RPMI7951 (cell line): ENCODE measurements at regions not wholly inside any gene's neighbourhood (a gene's known extent, or its start where the extent isn't known, plus 50 kb on each side); places are given as distances from the start of the nearest gene placed in this dataset.
"Not testable (repeated sequence)": the region's sequence is repeated elsewhere in the genome, so short reads cannot be mapped to it uniquely, and the experiment has no call there.

Experiments used
- DNase-seq: peaks from one replicate; pipeline ENCODE4 v3.0.0-alpha.2; 2012; ENCODE audit warnings: low read depth

DNA sequence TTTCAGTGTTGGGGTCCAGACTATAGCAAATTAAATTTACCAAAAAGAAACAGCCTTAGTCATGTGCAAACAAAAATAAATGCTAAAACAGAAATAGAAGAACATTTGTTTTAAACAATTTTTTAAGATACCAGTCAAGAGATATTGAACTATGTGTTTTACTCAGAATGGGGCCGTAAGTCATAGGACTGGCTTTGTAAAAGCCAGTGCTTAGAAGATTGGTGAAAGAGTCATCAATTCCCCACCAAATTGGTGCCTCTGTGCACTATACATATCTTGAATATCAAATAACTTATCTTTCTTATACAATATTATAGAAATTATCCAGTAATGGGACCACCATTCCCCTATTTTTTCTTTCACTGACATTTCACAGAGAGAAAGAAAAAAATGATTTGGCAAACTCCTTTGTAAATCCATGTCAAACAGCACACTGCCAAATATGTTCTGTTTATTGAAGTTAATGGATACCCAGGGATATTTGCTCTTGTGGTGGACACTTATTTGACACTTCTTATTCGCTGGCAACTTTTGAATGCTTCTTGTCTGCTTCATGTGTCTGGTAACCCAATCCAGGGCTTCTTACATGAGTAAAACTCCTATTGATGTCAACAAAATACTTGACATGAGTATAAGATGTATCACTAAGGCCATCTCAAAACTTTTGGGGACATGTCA lies 145.7 kb upstream of the PKN2 start:
- no peak for DNase-seq

DNA sequence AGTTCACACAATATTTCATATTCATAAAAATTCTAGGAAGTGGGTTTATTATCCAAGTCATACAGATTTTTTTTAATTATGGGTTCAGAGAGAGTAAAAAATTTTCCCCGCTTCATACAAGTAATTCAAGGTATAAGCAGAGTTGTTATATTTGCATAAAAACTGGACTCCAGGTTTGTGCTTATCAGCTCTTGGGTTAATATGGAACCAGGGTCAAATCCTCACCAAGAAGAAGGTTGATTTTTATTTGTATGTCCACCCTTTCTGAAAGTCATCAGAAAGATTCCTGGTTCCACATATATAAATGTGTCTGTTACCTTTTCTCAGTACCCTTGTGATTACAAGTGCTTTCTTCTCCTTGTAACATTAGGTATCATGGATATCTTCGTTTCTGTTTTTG lies 143.8 kb upstream of the PKN2 start:
- DNase-seq, result no peak

DNA sequence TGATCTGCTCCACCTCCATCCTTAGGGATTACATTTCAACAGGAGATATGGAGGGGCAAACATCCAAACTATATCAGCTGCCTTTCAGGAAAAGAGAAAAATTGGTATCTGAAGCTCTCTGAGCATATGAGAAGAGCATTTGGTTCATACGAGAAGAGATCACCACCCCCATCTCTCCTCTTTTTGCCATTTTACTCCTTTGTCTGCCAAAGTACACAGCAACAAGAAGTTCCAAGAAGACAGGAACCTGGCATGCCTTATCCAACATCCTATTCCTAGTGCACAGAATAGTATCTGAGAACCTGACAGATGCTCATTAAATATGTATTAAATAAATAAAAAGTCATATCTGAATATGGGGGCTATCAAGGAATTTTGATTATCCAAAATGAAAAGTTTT lies 142.5 kb upstream of the PKN2 start:
- no peak for DNase-seq

DNA sequence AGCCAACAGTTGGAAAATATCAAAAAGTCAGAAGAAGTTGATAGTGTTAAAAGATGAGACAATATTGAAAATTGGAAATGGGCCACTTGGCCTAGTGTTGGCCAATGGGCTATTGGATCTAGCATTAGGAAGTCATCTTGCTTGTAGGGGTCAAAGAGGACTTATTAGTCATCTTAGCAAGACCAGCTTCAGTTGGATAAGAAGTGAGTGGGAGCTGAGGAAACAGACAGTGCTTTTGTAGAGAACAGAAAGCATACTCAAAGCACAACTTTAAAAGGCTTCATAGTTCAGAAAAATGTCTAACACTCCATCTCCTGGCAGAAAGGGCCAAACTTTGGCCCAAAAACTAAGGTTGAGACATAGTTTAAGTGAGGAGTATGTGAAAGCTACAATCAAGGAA lies 139.9 kb upstream of the PKN2 start:
- no peak for DNase-seq

DNA sequence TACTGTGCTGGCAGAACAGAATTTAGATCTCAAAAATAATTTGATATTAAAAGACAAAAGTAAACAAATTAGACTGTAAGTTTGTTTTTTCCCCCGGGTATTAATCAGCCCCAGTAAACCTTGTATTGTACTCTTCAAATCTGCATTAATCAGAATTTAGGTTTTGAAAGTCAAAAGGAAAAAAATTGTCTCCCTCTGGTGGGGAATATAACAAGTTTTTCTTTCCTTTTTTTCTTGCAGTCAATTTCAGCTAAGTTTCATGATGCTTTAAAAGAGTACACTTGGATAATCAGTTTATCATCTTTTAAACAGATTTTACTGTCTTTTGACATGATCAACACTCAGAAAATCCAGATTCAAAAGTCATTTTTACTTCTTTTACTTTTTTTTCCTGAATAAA lies 134.5 kb upstream of the PKN2 start:
- peak; percentile 1 for DNase-seq

DNA sequence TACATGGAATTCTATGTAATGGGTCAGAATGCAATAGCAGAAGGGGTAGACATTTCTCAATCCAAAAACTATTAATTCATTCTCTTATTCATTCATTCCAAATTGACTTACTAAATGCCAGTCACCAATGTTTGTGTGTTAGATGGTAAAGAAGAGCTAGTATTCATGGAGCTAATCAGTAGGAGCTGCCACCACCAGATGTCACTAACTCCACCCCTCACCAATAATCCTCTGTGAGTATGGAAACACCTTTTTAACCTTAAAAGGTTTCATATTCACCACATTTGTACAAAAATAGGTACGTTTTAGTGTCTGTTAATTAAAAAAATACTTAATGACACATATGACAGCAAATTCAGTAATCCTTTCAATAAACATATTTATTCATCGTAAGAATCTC lies 131.8 kb upstream of the PKN2 start:
- no peak for DNase-seq

DNA sequence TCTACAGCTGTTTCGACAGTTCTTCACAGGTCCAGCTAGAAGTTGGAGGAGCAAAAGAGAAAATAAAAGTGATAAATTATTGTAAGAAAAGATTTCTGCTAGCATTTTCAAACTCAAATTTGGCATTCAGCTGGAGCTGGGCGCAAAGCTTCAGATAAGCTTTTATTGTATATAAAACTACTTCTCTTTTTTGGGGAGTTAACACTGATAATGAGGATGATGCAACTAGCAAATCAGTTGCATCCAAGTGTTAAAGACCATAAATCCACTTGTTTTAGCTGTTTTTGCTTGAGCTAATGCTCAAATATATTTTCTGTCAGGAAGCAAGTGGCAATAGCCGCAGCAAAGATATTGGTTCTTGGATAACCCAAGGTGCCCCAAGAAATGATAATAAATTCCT lies 127.1 kb upstream of the PKN2 start:
- DNase-seq, result no peak

DNA sequence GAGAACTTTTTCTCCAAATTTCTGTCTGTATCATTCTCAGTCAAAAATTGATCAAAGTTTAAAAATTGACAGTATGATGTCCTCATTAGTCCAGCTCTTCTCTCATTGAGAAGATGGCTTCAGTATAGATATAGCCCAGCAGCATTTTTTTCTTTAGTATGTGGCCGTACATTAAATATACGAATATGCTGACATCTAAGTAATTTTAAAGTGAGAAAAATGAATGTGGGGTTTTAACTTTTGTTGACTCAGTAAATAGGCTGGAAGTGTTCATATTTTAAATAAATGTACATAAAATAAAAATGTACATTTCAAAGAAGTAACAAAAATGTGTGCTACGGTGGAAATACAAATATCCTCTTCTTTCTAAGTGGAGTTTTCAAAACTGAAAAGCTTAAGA lies 123.5 kb upstream of the PKN2 start:
- DNase-seq, result no peak

DNA sequence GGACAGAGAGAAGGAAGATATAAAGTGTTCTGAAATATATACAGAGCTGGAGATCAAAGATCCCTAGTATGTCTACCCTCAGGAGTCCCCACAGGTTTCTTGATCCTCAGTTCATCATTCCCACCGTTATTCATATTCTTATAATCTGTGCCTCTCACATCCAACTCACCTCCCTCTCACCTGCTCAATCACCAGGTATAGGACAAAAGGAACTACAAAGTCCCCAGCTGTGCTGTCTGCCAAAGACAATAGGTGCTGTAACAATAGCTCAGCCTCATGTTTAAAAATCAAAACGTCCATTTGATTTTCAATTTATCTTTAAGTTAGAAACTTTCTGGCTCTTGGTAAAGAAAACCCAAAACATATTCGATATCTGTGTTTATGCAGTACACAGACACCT lies 121.1 kb upstream of the PKN2 start:
- DNase-seq, result no peak

DNA sequence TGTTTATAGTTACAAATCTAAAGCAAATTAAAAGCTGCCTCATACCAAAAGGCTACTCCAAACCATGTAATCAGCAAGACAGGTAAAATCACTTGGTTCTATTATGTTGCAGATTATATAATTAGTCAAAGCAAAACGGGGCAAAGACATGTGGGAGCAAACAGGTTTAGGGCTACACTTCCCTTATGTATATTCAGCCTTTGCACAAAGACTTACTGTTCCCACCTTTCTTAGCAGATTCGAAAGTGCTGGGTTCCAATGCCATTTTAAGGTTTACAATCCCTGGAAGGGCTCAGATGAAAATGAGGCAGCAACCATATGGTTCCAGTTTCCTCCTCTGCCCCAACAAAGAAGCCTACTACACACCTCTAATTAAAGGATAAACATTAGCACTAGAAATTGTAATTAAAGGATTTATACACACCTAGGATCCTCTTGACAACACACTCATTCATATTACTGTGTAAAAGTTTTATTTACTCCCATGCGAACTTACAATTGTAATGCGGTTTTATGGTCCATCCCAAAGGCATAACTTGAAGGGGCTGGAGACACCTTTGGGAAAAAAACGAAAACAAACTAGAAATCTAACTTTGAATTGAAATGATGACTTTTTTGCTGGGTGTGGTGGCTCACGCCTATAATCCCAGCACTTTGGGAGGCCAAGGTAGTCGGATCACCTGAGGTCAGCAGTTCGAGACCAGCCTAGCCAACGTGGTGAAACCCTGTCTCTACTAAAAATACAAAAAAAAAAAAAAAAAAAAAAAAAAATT lies 117.3 kb upstream of the PKN2 start:
- no peak for DNase-seq

DNA sequence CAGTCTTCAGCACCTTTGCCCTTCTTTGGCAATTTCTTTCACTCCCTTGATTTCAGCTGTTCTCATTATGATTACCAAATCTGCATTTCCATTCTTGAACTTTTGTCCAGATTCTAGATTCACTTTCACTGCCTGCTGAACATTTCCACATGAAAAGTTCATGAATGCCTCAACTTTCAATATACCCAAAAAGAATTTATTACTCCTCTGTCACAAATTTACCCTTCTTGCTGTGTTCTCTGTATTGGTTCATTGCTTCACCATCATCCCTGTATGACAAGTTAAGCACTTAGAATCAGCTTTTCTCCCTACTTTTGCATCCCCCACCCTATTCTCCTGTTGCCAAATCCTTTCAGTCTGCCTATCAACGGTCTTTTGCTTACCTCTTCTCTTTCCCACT lies 112.6 kb upstream of the PKN2 start:
- DNase-seq, result no peak

DNA sequence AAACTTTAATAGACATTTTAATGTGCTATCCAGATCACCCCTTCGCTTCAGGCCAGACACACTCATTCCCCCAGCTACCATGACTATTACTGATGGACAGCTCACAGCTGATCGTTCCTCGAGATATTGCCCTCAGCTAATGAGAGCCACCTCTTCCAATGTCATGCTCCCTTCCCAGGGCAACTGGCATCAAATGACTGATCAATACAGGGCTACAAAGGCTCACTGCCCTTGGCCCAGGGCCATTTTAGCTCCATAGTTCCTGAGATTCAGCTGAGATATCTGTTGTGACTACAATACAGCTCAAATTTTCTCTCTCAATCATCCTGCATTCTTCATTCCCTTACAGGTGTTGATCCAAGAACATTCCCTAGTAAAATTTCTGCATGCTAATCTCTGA lies 104.5 kb upstream of the PKN2 start:
- DNase-seq, result no peak

DNA sequence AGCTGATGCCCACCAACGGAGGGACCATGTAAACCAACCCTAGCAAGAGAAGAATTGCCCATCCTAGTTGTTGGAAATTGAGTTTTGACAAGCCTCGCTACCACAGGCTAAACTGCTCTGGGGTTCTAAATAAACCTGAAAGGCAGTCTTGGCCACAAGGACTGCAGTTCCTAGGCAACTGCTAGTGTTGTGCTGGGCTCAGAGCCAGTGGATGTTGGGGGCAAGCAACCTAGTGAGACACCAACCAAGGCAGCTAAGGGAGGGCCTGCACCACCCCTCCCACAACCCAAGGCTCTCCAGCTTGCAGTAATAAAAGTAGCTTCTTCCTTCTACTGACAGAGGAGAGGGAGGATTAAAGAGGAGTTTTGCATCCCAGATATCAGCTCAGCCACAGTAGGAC lies 102.4 kb upstream of the PKN2 start:
- no peak for DNase-seq

DNA sequence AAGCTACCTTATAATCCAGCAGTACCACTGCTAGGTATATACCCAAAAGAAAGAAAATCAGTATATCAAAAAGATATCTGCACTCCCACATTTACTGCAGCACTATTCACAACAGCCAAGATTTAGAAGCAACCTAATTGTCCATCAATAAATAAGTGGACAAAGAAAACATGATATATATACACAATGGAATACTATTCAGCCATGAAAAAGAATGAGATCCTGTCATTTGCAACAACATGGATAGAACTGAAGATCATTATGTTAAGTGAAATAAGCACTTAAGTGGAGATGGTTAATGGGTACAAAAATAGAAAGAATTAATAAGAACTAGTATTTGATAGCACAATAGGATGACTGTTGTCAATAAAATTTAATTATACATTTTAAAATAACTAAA lies 90.7 kb upstream of the PKN2 start:
- no peak for DNase-seq

DNA sequence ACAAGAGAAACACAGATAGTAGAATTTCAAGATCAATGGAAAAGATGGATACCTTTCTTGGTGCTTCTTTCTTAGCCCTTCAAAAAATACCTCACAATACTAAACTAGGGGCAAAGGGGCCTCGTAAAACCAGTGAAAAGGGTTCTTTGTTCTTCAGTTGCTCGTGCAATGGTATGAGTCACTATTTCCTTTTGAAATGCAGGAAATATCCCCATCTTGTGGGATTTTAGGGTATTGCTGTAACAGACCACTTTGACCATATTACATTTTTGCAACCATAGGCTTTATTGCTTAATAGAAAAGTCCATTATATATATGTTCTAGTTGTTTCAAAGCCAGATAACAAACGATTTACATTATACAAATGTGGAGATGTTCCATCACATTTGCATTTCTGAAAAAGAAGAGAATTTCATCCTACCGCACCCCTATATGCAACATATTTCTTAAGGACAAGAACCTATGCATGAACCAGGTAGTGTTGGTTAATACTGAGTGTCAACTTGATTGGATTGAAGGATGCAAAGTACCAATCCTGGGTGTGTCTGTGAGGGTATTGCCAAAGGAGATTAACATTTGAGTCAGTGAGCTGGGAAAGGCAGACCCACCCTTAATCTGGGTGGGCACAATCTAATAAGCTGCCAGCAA lies 88.6 kb upstream of the PKN2 start:
- DNase-seq, result peak; percentile 58

DNA sequence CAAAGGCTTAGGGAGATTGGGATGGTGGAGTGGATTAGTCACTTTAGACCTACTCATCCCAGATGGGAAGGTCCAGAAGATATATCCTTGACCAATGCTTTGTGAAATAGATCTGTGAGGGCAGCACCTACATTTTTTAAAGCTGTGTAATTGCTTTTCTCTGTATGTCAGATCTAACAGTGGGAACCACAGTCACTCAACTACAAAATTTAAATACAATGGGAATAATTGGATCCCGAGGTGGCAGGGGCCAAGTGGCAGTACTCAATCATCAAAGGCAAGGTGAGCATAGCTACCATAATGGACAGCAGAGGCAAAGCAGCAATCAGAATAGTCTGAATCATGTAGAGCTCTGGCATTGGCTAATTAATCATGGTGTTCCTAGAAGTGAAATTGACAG lies 86.1 kb upstream of the PKN2 start:
- DNase-seq, result not testable (repeated sequence)

DNA sequence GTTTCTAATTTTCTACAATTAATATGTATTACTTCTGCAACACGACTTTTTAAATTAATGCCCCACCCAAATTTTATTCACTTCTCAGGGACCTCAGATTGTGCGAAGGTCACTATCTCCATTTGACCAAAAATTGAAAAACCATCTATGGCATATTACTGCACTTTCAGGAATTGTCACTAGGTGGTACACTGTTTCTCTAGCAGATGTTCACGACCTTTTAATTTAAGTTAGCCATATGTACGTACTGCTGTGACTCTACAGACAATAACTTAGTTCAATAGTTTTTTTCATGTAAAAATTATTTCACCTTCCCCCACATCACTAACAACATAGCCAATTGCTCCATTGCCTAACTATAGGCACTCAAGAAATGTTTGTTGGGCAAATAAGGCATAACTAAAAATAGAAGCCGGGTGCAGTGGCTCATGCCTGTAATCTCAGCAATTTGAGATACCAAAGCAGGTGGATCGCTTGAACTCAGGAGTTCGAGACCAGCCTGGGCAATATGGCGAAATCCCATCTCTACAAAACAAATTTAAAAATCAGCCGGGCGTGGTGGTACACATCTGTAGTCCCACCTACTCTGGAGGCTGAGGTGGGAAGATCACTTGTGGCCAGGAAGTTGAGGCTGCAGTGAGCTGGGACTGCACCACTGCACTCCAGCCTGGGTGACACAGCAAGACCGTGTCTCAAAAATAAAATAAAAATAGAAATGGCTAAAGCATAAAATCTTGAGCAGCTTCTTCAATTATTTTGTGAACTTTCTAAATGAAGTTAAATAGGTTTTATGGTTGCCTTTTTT lies 75.7 kb upstream of the PKN2 start:
- peak; percentile 34 for DNase-seq

DNA sequence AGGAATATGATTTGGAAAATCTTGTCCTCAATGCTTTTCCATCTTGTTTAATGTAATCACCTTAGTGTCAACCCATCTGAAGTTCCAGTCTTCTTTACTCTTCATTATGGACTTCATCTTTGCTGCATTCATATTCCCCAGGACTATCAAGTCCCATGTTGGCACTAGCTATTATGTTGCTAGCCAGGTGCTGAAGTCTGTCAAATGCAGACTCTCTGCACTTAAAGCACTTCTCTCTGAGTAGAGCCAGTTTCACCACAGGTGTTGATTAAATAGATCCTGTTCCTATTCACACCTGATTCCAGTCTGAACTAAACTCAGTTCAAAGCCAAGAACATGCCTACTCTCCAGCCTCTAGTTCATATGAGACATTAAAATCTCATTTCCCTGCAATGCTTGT lies 75.0 kb upstream of the PKN2 start:
- no peak for DNase-seq

DNA sequence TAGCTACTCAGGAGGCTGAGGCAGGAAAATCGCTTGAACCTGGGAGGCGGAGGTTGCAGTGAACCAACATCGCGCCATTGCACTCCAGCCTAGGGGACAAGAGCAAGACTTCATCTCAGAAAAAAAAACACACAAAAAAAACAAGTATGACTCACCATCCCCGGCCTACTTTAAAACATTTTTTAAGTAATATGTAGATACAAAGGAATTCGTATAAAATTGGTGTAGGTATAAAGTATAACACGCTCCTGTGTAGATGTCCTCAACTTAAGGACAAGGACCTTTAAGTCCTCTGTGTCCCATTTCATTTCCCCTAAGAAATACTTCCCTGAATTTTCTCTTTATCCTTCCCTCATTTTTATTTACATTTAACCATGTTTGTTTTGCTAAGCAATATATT lies 73.4 kb upstream of the PKN2 start:
- DNase-seq, result no peak

DNA sequence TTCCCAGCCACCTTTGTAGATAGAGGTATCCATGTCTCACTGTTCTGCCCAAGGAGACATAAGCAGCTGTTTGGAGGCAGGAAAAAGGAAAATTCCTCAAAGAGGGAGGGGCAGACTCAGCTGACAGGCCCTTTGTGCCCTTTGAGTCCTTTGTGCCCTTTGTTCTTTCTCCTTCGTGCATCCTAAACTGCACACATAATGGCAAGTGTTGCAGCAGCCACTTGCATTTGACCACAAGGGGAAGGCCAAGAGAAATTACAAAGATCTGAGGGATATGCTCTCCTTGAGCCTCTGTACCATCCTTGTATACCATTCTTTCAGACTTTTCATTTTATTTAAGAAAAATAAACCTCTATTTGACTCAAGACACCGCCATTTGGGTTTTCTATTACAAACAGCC lies 71.8 kb upstream of the PKN2 start:
- DNase-seq, result no peak

DNA sequence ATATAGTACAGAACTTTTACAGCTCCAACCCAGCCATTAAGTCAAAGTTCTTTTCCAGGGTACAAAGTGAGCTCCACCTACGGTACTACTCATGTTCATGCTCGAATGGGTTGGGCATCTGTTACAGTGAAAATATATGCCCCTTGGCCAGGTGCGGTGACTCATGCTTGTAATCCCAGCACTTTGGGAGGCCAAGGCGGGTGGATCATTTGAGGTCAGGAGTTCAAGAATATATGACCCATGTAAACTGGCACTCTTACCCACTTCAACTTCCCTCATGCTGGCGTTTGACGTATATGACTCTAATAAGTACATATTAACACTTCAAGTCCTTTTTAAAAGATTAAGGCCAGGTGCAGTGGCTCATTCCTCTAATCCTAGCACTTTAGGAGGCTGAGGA lies 71.3 kb upstream of the PKN2 start:
- DNase-seq, result peak; percentile 27

DNA sequence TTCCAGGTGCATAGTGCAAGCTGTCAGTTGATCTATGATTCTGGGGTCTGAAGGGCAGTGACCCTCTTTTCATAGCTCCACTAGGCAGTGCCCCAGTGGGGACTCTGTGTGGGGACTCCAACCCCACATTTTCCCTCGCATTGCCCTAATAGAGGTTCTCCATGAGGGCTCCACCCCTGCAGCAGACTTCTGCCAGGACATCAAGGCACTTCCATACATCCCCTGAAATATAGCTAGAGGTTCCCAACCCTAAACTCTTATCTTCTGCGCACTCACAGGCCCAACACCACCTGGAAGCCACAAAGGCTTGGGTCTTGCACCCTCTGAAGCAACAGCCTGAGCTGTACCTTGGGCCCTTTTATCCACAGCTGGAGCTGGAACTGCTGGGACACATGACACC lies 65.7 kb upstream of the PKN2 start:
- no peak for DNase-seq
